Spleen (tissue), 11 donors: ENCODE measurements at regions not wholly inside any gene's neighbourhood (a gene's known extent, or its start where the extent isn't known, plus 50 kb on each side); places are given as distances from the start of the nearest gene placed in this dataset.

Source experiments
- DNase-seq: peaks from one replicate; pipeline ENCODE4 v3.0.0-alpha.2; 2020
- H3K27ac ChIP-seq, 8 donors: fragments of 200-600 bp; sonication (generic) in 7 of 8; 1 replicate in 4 of 8; 2 replicates in 4 of 8; pipeline versions ENCODE4 v1.5.0 to v1.8.0; 2016 to 2021; ENCODE audit warnings: inconsistent platforms in 4 of 8, mild to moderate bottlenecking in 4 of 8, moderate library complexity in 1 of 8
- H3K27me3 ChIP-seq, 7 donors: fragments of 200-600 bp; sonication (generic) in 6 of 7; replicated peaks in 1 of 7; 1 replicate in 4 of 7; 2 replicates in 3 of 7; pipeline versions ENCODE4 v1.5.0 to v1.8.0; 2016 to 2021; ENCODE audit warnings: inconsistent platforms in 3 of 7, mild to moderate bottlenecking in 1 of 7
- H3K36me3 ChIP-seq, 6 donors: fragments of 200-600 bp; sonication (generic) in 5 of 6; 1 replicate in 4 of 6; 2 replicates in 2 of 6; pipeline versions ENCODE4 v1.5.0 to v1.8.0; 2016 to 2021; ENCODE audit warnings: inconsistent platforms in 2 of 6
- H3K4me1 ChIP-seq, 6 donors: fragments of 200-600 bp; sonication (generic) in 5 of 6; 1 replicate in 3 of 6; 2 replicates in 3 of 6; pipeline versions ENCODE4 v1.5.0 to v1.8.0; 2016 to 2021; ENCODE audit warnings: inconsistent platforms in 3 of 6
- H3K4me3 ChIP-seq, 8 donors: fragments of 200-600 bp; sonication (generic) in 7 of 8; 1 replicate in 4 of 8; 2 replicates in 4 of 8; pipeline versions ENCODE4 v1.5.0 to v1.8.0; 2016 to 2021; ENCODE audit warnings: inconsistent platforms in 4 of 8, mild to moderate bottlenecking in 4 of 8, moderate library complexity in 2 of 8
- H3K9me3 ChIP-seq, 8 donors: fragments of 200-600 bp; sonication (generic) in 7 of 8; 1 replicate in 4 of 8; 2 replicates in 4 of 8; pipeline versions ENCODE4 v1.5.0 to v1.8.0; 2016 to 2021; ENCODE audit warnings: inconsistent platforms in 4 of 8
- CTCF ChIP-seq, 11 experiments: fragments of 200-600 bp in 7 of 11; fragments of 450-650 bp in 4 of 11; sonication (generic) in 4 of 11; IDR thresholded peaks in 8 of 11; conservative IDR thresholded peaks in 3 of 11; 1 replicate in 7 of 11; 2 replicates in 4 of 11; pipeline versions ENCODE4 v1.4.0 to v1.8.0; 2016 to 2021; ENCODE audit warnings: antibody characterized with exemption in 11 of 11, inconsistent platforms in 4 of 11, mild to moderate bottlenecking in 1 of 11
- POLR2A ChIP-seq, 3 donors: fragments of 450-650 bp; IDR thresholded peaks; one replicate each; pipeline ENCODE4 v1.5.1; 2017; ENCODE audit warnings: antibody characterized with exemption in 3 of 3, mild to moderate bottlenecking in 1 of 3
- POLR2AphosphoS5 ChIP-seq, 3 donors: sonication (generic); formaldehyde crosslinking; IDR thresholded peaks; one replicate each; pipeline ENCODE4 v1.5.1; 2017; ENCODE audit warnings: antibody characterized with exemption in 3 of 3
- WGBS, 5 donors: extraction: QIAGEN DNeasy Blood & Tissue Kit in 3 of 5; methylation state at CpG; one replicate each; pipeline versions ENCODE4 v1.1.5 to v1.1.7; 2013 to 2018; 5-methylcytosine and 5-hydroxymethylcytosine counted together
- intact Hi-C: fragments of 100-400 bp; cut with DNase I; formaldehyde crosslinking; loops from one replicate; pipeline ENCODE4 v1.15.0; 2023; ENCODE audit warnings: low total_unique reads
- donor health status: healthy with polysubstance abuse.
- donor health status: DM: no; HTN: no; CAD: no; lungs with moderate emphysema.
- donor health status: DM: no; HTN: no; CAD: no.
- donor health status: Bipolar disorder and iron deficiency.
- donor health status: healthy.
- donor health status: DM: no; HTN: no; CAD: no.
- donor health status: DM: yes; HTN: yes; CAD: no.

GRCh38 chr6:79781916-79782315, 150.8 kb downstream of the SH3BGRL2 start:
- no peaks in the 10 kb centered on the region for H3K9me3 ChIP-seq
- no peak overlapping the region for H3K4me3 ChIP-seq
- H3K4me1 ChIP-seq = peaks cover 5 to 14% (median 11%) of the 10 kb centered on the region in 6 donors
- no peak for DNase-seq
- intact Hi-C loops = no loop called here
- no peaks in the 10 kb centered on the region for H3K27me3 ChIP-seq
- no peaks in the 10 kb centered on the region for H3K36me3 ChIP-seq
- TF ChIP-seq CTCF (IDR thresholded peaks at IDR 0.05 in 8 of 11, conservative IDR thresholded peaks at IDR 0.05 in 3 of 11) (no peak), POLR2A (IDR thresholded peaks at IDR 0.05) (no peak), POLR2AphosphoS5 (IDR thresholded peaks at IDR 0.05) (no peak)
- H3K27ac ChIP-seq = peak overlapping the region in 1 of 8 donors; percentile 36
- WGBS, 5 donors = 86 to 92% (median 88%) methylated on average over 4 of the region's 4 CpGs

GRCh38 chr6:79780881-79781280, 149.8 kb downstream of the SH3BGRL2 start:
- H3K27me3 ChIP-seq = no peaks in the 10 kb centered on the region
- intact Hi-C loops = no loop called here
- TF ChIP-seq POLR2AphosphoS5 (IDR thresholded peaks at IDR 0.05) (no peak), POLR2A (IDR thresholded peaks at IDR 0.05) (no peak), CTCF (IDR thresholded peaks at IDR 0.05 in 8 of 11, conservative IDR thresholded peaks at IDR 0.05 in 3 of 11) (no peak)
- H3K4me3 ChIP-seq = no peak overlapping the region
- no peaks in the 10 kb centered on the region for H3K9me3 ChIP-seq
- H3K36me3 ChIP-seq = no peaks in the 10 kb centered on the region
- no peak for DNase-seq
- H3K4me1 ChIP-seq = peaks cover 5 to 14% (median 11%) of the 10 kb centered on the region in 6 donors
- no peak overlapping the region for H3K27ac ChIP-seq
- WGBS, 5 donors = 96 to 100% (median 97%) methylated on average over 1 of the region's 1 CpG

GRCh38 chr6:79778816-79779215, 147.7 kb downstream of the SH3BGRL2 start:
- H3K9me3 ChIP-seq = no peaks in the 10 kb centered on the region
- peaks cover 5 to 14% (median 11%) of the 10 kb centered on the region in 6 donors for H3K4me1 ChIP-seq
- H3K36me3 ChIP-seq = no peaks in the 10 kb centered on the region
- no peak overlapping the region for H3K27ac ChIP-seq
- no peaks in the 10 kb centered on the region for H3K27me3 ChIP-seq
- intact Hi-C loops = loop anchor here (5.0 kb wide), 1 partner anchor 88 kb away; no protein-coding TSS in a partner anchor
- no peak overlapping the region for H3K4me3 ChIP-seq
- TF ChIP-seq CTCF (IDR thresholded peaks at IDR 0.05 in 8 of 11, conservative IDR thresholded peaks at IDR 0.05 in 3 of 11) = no peak
- TF ChIP-seq POLR2A (IDR thresholded peaks at IDR 0.05) = no peak
- no peak for TF ChIP-seq POLR2AphosphoS5 (IDR thresholded peaks at IDR 0.05)
- no peak for DNase-seq
- WGBS, 5 donors = 81 to 93% (median 86%) methylated on average over 4 of the region's 4 CpGs

GRCh38 chr6:79777713-79778579, 146.8 kb downstream of the SH3BGRL2 start:
- no peaks in the 10 kb centered on the region for H3K27me3 ChIP-seq
- H3K9me3 ChIP-seq = no peaks in the 10 kb centered on the region
- peak overlapping the region in 7 of 8 donors; percentile 20 to 64 (median 24) for H3K4me3 ChIP-seq
- H3K27ac ChIP-seq = peak overlapping the region in 2 of 8 donors; percentile 22 to 26
- H3K36me3 ChIP-seq = no peaks in the 10 kb centered on the region
- TF ChIP-seq CTCF (IDR thresholded peaks at IDR 0.05 in 8 of 11, conservative IDR thresholded peaks at IDR 0.05 in 3 of 11) = peak; percentile 82 to 100 (median 98)
- TF ChIP-seq POLR2AphosphoS5 (IDR thresholded peaks at IDR 0.05) = peak in 2 of 3 donors; percentile 41 to 49
- no peak for TF ChIP-seq POLR2A (IDR thresholded peaks at IDR 0.05)
- H3K4me1 ChIP-seq = peaks cover 5 to 14% (median 11%) of the 10 kb centered on the region in 6 donors
- 19 to 28% (median 22%) methylated on average over 25 to 34 of the region's 34 CpGs for WGBS, 5 donors
- intact Hi-C loops = loop anchor here (5.0 kb wide), 1 partner anchor 89 kb away; no protein-coding TSS in a partner anchor
- peak; percentile 94 for DNase-seq
